ENCODE measurements at regions not wholly inside any gene's neighbourhood (a gene's known extent, or its start where the extent isn't known, plus 50 kb on each side); places are given as distances from the start of the nearest gene placed in this dataset.

DNA sequence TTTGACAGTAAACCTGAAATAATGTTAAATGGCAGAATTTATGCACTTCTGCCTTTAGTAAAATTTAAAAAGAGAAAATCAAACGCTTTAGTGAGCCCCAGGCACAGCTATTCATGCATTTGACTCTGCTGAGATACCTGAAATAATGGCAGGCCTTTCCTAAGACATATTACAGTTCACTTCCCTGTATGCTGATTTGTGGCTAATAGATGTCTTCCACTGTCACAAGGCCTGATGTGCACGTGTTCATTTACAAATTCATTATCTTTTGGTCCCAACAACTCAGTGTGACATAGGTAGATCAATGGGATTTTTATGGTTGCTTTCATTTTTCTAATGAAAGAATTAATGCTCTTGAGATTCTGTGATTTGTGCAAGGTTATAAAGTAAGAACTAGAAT lies 449.7 kb upstream of the RGS17 start:
- no peak for DNase-seq
- Histone ChIP-seq H3K9me3 (ENCODE audit: severe bottlenecking) (no peaks in the 10 kb centered on the region), H3K27ac (no peak overlapping the region), H3K36me3 (no peaks in the 10 kb centered on the region), H3K4me3 (ENCODE audit: low read depth, low read length) (no peak overlapping the region), H3K27me3 (ENCODE audit: insufficient read depth, low read depth, severe bottlenecking) (no peaks in the 10 kb centered on the region)
- TF ChIP-seq, protein P1, sequence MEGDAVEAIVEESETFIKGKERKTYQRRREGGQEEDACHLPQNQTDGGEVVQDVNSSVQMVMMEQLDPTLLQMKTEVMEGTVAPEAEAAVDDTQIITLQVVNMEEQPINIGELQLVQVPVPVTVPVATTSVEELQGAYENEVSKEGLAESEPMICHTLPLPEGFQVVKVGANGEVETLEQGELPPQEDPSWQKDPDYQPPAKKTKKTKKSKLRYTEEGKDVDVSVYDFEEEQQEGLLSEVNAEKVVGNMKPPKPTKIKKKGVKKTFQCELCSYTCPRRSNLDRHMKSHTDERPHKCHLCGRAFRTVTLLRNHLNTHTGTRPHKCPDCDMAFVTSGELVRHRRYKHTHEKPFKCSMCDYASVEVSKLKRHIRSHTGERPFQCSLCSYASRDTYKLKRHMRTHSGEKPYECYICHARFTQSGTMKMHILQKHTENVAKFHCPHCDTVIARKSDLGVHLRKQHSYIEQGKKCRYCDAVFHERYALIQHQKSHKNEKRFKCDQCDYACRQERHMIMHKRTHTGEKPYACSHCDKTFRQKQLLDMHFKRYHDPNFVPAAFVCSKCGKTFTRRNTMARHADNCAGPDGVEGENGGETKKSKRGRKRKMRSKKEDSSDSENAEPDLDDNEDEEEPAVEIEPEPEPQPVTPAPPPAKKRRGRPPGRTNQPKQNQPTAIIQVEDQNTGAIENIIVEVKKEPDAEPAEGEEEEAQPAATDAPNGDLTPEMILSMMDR (IDR thresholded peaks at IDR 0.05; ENCODE audit: low read depth, low read length): no peak

DNA sequence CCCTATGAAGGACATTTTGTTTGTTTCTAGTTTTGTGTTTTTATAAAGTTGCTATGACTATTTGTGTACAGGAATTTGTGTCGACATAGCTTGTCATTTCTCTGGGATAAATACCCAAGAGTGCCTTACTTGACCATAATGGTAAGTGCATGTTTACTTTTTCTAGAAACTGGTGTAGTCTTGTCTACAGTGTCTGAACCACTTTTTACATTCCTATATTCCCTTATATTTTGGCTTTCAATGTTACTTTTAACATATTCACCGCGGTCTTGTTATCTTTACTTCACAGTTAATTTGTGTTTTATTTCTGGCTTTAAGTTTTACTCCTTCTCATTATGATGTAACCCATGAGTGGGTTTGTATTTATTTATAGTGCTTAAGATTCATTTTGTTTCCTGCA lies 444.4 kb upstream of the RGS17 start:
- TF ChIP-seq, protein P1 (IDR thresholded peaks at IDR 0.05; ENCODE audit: low read depth, low read length): no peak
- no peak overlapping the region for H3K4me3 ChIP-seq (ENCODE audit: low read depth, low read length)
- no peaks in the 10 kb centered on the region for H3K27me3 ChIP-seq (ENCODE audit: insufficient read depth, low read depth, severe bottlenecking)
- no peaks in the 10 kb centered on the region for H3K36me3 ChIP-seq
- DNase-seq: no peak
- no peak overlapping the region for H3K27ac ChIP-seq
- H3K9me3 ChIP-seq (ENCODE audit: severe bottlenecking): no peaks in the 10 kb centered on the region

DNA sequence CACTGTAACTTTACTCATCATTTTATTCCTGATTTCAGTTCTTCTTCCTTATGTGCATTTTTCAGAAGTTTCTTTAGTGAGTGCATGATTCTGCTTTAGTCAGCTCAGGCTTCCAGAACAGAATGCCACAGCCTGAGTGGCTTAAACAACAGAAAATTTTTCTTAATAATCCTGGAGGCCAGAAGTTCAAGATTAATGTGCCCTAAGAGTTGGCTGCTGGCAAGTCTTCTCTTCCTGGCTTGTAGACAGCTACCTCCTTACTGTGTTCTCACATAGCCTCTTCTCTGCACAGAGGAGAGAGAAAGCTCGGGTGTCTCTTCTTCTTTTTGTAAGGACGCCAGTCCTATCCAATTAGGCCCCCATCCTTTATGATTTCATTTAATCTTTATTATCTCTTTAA lies 443.1 kb upstream of the RGS17 start:
- no peak overlapping the region for H3K27ac ChIP-seq
- TF ChIP-seq, protein P1 (IDR thresholded peaks at IDR 0.05; ENCODE audit: low read depth, low read length): no peak
- no peaks in the 10 kb centered on the region for H3K36me3 ChIP-seq
- no peaks in the 10 kb centered on the region for H3K27me3 ChIP-seq (ENCODE audit: insufficient read depth, low read depth, severe bottlenecking)
- H3K4me3 ChIP-seq (ENCODE audit: low read depth, low read length): no peak overlapping the region
- DNase-seq: no peak
- no peaks in the 10 kb centered on the region for H3K9me3 ChIP-seq (ENCODE audit: severe bottlenecking)

DNA sequence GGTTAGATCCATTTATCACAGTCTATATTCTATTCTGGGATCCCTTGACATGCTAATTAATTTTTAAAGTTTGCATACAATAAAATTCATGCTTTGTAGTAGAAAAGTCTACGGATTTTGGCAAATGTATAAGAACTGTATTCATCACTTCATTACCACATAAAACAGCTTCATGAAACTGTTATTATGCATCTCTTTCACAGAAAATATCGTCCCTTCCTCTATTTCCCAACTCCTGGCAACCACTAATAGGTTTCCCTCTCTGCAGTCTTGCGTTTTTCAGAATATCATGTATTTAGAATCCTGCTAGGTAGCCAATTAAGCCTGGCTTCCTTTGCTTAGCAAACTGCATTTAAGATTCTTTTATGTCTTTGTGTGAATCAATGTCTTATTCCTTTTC lies 441.3 kb upstream of the RGS17 start:
- TF ChIP-seq, protein P1 (IDR thresholded peaks at IDR 0.05; ENCODE audit: low read depth, low read length): no peak
- Histone ChIP-seq H3K27me3 (ENCODE audit: insufficient read depth, low read depth, severe bottlenecking) (no peaks in the 10 kb centered on the region), H3K36me3 (no peaks in the 10 kb centered on the region), H3K9me3 (ENCODE audit: severe bottlenecking) (no peaks in the 10 kb centered on the region), H3K4me3 (ENCODE audit: low read depth, low read length) (no peak overlapping the region), H3K27ac (no peak overlapping the region)
- no peak for DNase-seq

DNA sequence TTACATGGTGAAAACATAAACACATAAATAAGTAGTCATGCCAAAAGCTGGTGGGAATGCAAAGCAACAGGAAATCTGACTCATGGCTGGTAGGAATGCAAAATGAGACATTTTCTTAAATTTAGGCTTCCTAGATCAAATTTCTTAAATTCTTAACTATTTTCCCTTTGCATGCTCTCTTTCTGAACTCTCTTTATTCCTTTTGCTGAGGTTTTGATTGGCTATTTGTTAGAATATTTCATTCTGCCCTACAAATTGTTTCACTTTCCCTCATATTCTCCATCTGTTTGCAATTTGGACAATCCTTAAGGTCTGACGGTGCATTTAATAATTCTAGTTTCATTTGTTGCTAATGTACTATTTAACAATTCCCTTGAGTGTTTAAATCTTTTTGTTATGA lies 437.5 kb upstream of the RGS17 start:
- TF ChIP-seq, protein P1 (IDR thresholded peaks at IDR 0.05; ENCODE audit: low read depth, low read length): no peak
- Histone ChIP-seq H3K36me3 (no peaks in the 10 kb centered on the region), H3K9me3 (ENCODE audit: severe bottlenecking) (no peaks in the 10 kb centered on the region), H3K4me3 (ENCODE audit: low read depth, low read length) (no peak overlapping the region), H3K27ac (no peak overlapping the region), H3K27me3 (ENCODE audit: insufficient read depth, low read depth, severe bottlenecking) (no peaks in the 10 kb centered on the region)
- no peak for DNase-seq

DNA sequence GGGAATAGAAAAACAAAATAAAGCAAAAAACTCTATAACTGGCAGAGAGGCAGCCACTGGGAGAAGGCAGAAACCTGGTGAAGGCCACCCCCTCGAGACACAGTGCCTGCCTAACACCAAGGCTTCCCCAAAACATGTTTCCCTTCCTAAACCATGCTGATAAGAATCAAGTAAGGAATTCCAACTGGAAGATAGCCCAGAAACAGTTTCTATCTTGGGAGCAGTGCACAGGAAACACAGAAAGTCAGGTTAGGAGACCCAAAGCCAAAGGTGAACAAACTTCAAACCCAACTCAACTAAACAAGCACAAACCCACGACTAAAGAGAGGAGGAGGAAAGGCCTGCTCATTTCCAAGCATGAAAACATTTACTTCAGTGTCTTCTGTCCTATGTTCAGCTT lies 433.7 kb upstream of the RGS17 start:
- H3K27me3 ChIP-seq (ENCODE audit: insufficient read depth, low read depth, severe bottlenecking): no peaks in the 10 kb centered on the region
- no peak for DNase-seq
- H3K9me3 ChIP-seq (ENCODE audit: severe bottlenecking): no peaks in the 10 kb centered on the region
- no peak overlapping the region for H3K4me3 ChIP-seq (ENCODE audit: low read depth, low read length)
- no peak overlapping the region for H3K27ac ChIP-seq
- TF ChIP-seq, protein P1 (IDR thresholded peaks at IDR 0.05; ENCODE audit: low read depth, low read length): no peak
- H3K36me3 ChIP-seq: no peaks in the 10 kb centered on the region
